ENCODE measurements at regions not wholly inside any gene's neighbourhood (a gene's known extent, or its start where the extent isn't known, plus 50 kb on each side); places are given as distances from the start of the nearest gene placed in this dataset.

- TF ChIP-seq POLR2A (IDR thresholded peaks at IDR 0.05), result no peak
- no peak for TF ChIP-seq EP300 (IDR thresholded peaks at IDR 0.05)
- TF ChIP-seq CTCF (IDR thresholded peaks at IDR 0.05), result no peak
These were observed 81.8 kb upstream of the WARS2 start for GRCh38 chr1:119222271-119222670.
